AG04450 (cell line): ENCODE measurements at regions not wholly inside any gene's neighbourhood (a gene's known extent, or its start where the extent isn't known, plus 50 kb on each side); places are given as distances from the start of the nearest gene placed in this dataset.

Experiments
- CTCF ChIA-PET: fragments of 300-600, 350-600 bp; formaldehyde crosslinking; extraction: SDS; loops from one replicate; lab custom pipeline; 2022; ENCODE audit warnings: antibody characterized with exemption, inconsistent platforms; lab: Charles Lee
- POLR2A ChIA-PET: fragments of 350-600 bp; formaldehyde crosslinking; extraction: SDS; loops from one replicate; lab custom pipeline; 2021; ENCODE audit warnings: antibody characterized with exemption, inconsistent platforms; lab: Yijun Ruan, JAX
- DNase-seq: peaks from one replicate; pipeline ENCODE4 v3.0.0-alpha.2; 2011; ENCODE audit warnings: low read depth, low spot score
- H3K27ac ChIP-seq: one replicate; pipeline ENCODE4 v1.5.1; 2012; ENCODE audit warnings: low read depth, low read length, control low read depth
- H3K27me3 ChIP-seq: one replicate; pipeline ENCODE4 v1.6.0; 2012; ENCODE audit warnings: low read length; ENCODE audit not compliant: control insufficient read depth, insufficient read depth
- H3K4me3 ChIP-seq: 2 replicates; pipeline ENCODE4 v1.5.1; 2011; ENCODE audit warnings: mild to moderate bottlenecking, low read depth, low read length, control low read depth
- H3K9me3 ChIP-seq: 2 replicates; pipeline ENCODE4 v1.5.1; 2012; ENCODE audit warnings: low read length; ENCODE audit not compliant: control insufficient read depth, insufficient read depth
- TF ChIP-seq, protein P1 (sequence below): IDR thresholded peaks from 2 replicates; pipeline ENCODE4 v1.5.1; 2011; ENCODE audit warnings: low read depth, low read length, control low read depth, inconsistent platforms

DNA sequence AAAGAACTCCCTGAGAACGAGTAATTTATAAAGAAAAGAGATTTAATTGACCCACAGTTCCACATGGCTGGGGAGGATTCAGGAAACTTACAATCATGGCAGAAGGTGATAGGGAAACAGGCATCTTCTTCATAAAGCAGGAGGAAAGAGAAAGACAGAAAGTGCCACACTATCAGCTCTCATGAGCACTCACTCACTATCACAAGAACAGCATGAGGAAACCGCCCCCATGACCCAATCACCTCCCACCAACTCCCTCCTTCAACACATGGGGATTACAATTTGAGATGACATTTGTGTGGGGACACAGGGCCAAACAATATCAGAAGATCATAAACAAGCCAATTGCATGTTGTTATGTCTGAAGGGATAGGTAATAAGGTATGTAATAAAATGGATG is 935.9 kb upstream of the COX7C start:
- no peak for DNase-seq
- Histone ChIP-seq H3K9me3 (no peaks in the 10 kb centered on the region), H3K27me3 (no peaks in the 10 kb centered on the region), H3K4me3 (no peak overlapping the region), H3K27ac (no peak overlapping the region)
- CTCF ChIA-PET = no interaction called here
- POLR2A ChIA-PET = no interaction called here
- TF ChIP-seq, protein P1, sequence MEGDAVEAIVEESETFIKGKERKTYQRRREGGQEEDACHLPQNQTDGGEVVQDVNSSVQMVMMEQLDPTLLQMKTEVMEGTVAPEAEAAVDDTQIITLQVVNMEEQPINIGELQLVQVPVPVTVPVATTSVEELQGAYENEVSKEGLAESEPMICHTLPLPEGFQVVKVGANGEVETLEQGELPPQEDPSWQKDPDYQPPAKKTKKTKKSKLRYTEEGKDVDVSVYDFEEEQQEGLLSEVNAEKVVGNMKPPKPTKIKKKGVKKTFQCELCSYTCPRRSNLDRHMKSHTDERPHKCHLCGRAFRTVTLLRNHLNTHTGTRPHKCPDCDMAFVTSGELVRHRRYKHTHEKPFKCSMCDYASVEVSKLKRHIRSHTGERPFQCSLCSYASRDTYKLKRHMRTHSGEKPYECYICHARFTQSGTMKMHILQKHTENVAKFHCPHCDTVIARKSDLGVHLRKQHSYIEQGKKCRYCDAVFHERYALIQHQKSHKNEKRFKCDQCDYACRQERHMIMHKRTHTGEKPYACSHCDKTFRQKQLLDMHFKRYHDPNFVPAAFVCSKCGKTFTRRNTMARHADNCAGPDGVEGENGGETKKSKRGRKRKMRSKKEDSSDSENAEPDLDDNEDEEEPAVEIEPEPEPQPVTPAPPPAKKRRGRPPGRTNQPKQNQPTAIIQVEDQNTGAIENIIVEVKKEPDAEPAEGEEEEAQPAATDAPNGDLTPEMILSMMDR = no peak

DNA sequence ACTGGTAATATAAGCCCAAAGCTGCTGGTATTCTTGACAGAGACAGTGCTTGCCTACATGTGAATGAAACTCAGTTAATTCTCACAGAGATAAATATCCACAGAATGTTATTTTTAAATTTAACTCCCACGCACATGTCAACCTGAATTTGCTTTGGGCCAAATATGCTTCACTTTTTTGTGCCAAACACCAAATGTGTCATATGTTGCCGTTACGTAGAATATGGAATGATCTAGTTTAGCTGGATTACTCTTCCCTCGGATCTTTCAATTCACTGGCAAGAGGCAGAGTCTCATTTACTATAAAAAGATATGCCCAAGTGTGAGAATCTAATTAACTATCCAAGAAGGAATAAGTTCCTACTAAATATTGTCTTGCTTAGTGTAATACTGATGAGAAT is 933.4 kb upstream of the COX7C start:
- TF ChIP-seq, protein P1 = no peak
- Histone ChIP-seq H3K27me3 (no peaks in the 10 kb centered on the region), H3K4me3 (no peak overlapping the region), H3K27ac (no peak overlapping the region), H3K9me3 (no peaks in the 10 kb centered on the region)
- CTCF ChIA-PET = no interaction called here
- no peak for DNase-seq
- POLR2A ChIA-PET = no interaction called here

DNA sequence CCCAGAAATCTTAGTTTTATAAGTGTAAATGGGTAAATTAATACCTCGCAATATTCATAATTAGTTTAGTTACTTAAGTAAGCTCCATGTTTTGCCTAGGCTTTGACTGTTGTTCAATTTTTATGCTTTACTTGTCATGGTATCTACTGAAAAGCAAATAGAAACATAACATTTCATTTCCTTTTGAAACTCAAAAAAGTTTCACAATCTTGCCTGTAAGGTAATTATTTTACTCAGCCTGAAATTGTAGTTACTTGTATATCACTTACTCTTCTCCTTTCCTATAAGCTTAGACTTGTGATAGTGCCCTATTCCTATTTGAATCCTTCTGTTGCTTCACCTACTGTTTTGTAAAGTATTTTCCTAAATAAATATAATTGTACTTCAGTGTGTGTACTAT is 914.4 kb upstream of the COX7C start:
- Histone ChIP-seq H3K27me3 (no peaks in the 10 kb centered on the region), H3K9me3 (no peaks in the 10 kb centered on the region), H3K27ac (no peak overlapping the region), H3K4me3 (no peak overlapping the region)
- CTCF ChIA-PET = no interaction called here
- no peak for DNase-seq
- POLR2A ChIA-PET = no interaction called here
- TF ChIP-seq, protein P1 = no peak

DNA sequence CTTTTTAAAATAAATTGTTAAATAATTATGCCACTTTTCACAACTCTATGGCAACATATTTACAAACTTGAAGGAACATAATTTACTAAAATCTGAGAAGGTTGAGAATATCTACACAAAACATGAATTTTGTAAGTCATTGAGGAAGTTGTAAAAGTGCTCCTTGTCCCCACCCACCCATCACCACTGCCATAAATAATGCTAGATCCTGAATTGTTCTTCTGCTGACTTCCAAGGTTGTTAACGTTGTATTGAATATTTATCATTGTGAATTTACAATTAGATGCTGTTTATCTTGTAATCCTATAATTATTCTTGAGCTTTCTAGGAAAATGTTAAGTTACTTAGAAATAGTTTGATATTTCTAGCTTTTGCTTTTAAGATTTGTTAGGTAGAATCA is 908.0 kb upstream of the COX7C start:
- no peaks in the 10 kb centered on the region for H3K27me3 ChIP-seq
- TF ChIP-seq, protein P1 = no peak
- peaks cover 6% of the 10 kb centered on the region; the same call in 1 of the 2 replicates for H3K9me3 ChIP-seq
- ChIA-PET CTCF (no interaction called here), POLR2A (no interaction called here)
- no peak for DNase-seq
- no peak overlapping the region for H3K27ac ChIP-seq
- H3K4me3 ChIP-seq = no peak overlapping the region

DNA sequence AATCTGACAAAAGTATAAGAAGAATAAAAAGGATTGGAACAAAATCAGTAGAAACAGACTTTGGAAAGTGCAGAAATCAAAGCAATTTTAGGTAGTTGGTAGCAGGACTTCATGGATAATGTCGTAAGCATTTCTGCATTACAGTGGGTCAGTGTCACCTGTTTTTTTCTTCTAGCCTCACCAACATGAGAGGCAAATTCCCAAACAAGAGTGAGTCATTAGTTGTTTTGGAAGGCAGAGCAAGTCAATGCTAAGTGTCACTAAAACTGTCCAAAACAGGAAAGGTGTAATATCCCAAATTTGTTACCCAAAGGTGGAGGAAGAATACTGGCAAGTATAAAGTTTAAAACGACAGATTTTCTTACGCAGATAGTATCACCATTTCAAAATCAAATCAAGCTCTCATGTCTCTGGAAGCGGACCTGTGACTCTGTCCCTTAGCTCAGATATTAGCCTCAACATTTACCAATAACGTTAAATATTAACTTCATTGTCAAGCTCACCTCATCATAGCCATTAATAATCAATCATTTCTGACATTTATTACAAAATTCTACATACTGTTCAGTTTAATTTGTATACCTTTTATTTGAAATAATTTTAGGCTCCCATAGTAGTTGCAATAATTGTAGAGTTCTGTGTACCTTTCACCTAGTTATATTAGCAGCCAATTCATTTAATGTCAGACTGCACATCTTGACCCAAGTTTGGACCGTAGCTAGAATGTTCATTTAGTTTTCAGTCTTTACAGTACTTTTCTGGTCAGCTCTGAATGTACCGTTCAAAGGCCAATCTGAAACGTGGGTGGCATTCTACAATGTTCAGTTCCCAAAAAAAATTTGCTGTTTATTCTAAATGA is 901.2 kb upstream of the COX7C start:
- DNase-seq = no peak
- POLR2A ChIA-PET = no interaction called here
- CTCF ChIA-PET = no interaction called here
- Histone ChIP-seq H3K9me3 (peaks cover 7% of the 10 kb centered on the region; the same call in 1 of the 2 replicates), H3K4me3 (no peak overlapping the region), H3K27me3 (no peaks in the 10 kb centered on the region), H3K27ac (no peak overlapping the region)
- TF ChIP-seq, protein P1 = no peak
